Stomach (tissue), 8 donors: ENCODE measurements at regions not wholly inside any gene's neighbourhood (a gene's known extent, or its start where the extent isn't known, plus 50 kb on each side); places are given as distances from the start of the nearest gene placed in this dataset.

Experiments
- DNase-seq, 2 donors: peaks; one replicate each; pipeline versions ENCODE4 v3.0.0 to v3.0.0-alpha.2; 2013 to 2019
- H3K27ac ChIP-seq, 5 donors: fragments of 200-600 bp in 4 of 5; sonication (generic) in 4 of 5; one replicate each; pipeline ENCODE4 v1.5.1; 2013 to 2019; ENCODE audit warnings: mild to moderate bottlenecking in 1 of 5, moderate library complexity in 1 of 5
- H3K27me3 ChIP-seq, 3 donors: fragments of 200-600 bp; sonication (generic); one replicate each; pipeline ENCODE4 v1.5.1; 2017 to 2019; ENCODE audit warnings: mixed run types in 1 of 3
- H3K36me3 ChIP-seq, 4 donors: fragments of 200-600 bp; sonication (generic); 1 replicate in 3 of 4; 2 replicates in 1 of 4; pipeline ENCODE4 v1.5.1; 2016 to 2019
- H3K4me1 ChIP-seq, 4 donors: fragments of 200-600 bp; sonication (generic); one replicate each; pipeline ENCODE4 v1.5.1; 2016 to 2019
- H3K4me3 ChIP-seq, 4 donors: fragments of 200-600 bp; sonication (generic) in 3 of 4; one replicate each; pipeline ENCODE4 v1.5.1; 2016 to 2019; ENCODE audit warnings: mild to moderate bottlenecking in 1 of 4
- H3K9me3 ChIP-seq, 4 donors: fragments of 200-600 bp; sonication (generic); one replicate each; pipeline ENCODE4 v1.5.1; 2016 to 2019
- EP300 ChIP-seq: sonication (generic); formaldehyde crosslinking; IDR thresholded peaks from one replicate; pipeline ENCODE4 v1.6.1; 2017; ENCODE audit warnings: antibody characterized with exemption
- POLR2A ChIP-seq, 4 donors: fragments of 450-650 bp; IDR thresholded peaks; one replicate each; pipeline ENCODE4 v1.6.1; 2016; ENCODE audit warnings: antibody characterized with exemption in 4 of 4, control low read depth in 2 of 4, mild to moderate bottlenecking in 1 of 4, moderate library complexity in 1 of 4
- POLR2AphosphoS5 ChIP-seq, 3 donors: sonication (generic); formaldehyde crosslinking; IDR thresholded peaks; one replicate each; pipeline ENCODE4 v1.6.1; 2016; ENCODE audit warnings: antibody characterized with exemption in 3 of 3
- WGBS, 5 donors: extraction: QIAGEN DNeasy Blood & Tissue Kit in 3 of 5; methylation state at CpG; one replicate each; pipeline versions ENCODE4 v1.1.5 to v1.1.7; 2013 to 2018; 5-methylcytosine and 5-hydroxymethylcytosine counted together
- intact Hi-C: fragments of 100-400 bp; cut with DNase I; formaldehyde crosslinking; loops from one replicate; pipeline ENCODE4 v1.15.1; 2023; ENCODE audit warnings: low total_unique reads
- TF ChIP-seq, protein P1 (sequence below), 7 experiments: fragments of 450-650 bp in 4 of 7; fragments of 200-600 bp in 3 of 7; sonication (generic) in 3 of 7; IDR thresholded peaks; one replicate each; pipeline ENCODE4 v1.5.1; 2016 to 2019; ENCODE audit warnings: antibody characterized with exemption in 7 of 7, control low read depth in 2 of 7, mild to moderate bottlenecking in 1 of 7
- donor health status: healthy with polysubstance abuse.
- donor health status: Bipolar disorder and iron deficiency.
- donor health status: healthy.

DNA sequence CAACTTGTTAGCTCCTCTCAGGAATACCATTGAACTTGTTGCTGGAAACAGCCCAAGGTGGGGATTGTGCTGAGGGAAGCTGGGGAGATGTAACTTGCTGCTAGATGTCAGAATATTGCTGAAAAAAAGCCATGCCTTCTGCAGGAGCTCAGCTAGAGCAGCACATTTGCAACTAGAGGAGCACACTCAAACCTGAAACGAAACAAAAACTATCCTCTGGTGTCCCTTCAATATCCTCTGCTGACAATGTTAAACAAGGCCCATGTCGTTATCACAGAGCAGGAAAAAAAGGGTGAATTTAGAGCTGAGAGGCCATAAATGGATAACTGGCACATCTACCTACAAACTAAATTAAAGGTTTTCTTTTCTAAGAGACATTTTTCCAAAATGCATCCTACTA, 53.7 kb upstream of the MACC1 start:
- intact Hi-C loops: no loop called here
- WGBS, 5 donors: 58 to 68% (median 61%) methylated on average over 2 of the region's 2 CpGs

DNA sequence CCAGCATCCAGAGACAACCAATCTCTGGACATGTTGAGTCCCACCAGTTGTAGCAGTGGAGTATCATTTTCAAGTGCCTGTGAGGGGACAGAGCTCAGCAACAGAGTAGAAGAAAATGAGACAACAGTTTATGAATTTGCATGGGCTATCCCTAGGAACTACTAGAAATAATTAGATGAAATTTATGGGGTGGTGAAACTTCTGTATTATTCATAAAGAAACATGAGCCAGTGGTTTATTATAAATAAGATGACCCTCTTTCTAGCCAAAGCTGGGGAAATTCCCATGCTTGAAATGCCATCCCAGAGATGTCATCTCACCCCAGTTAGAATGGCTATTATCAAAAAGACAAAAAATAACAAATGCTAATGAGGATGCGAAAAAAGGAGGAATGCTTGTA, 55.1 kb upstream of the ITGB8 start:
- Histone ChIP-seq H3K27ac (no peak overlapping the region), H3K36me3 (no peaks in the 10 kb centered on the region), H3K4me3 (no peak overlapping the region), H3K4me1 (no peaks in the 10 kb centered on the region), H3K27me3 (no peaks in the 10 kb centered on the region), H3K9me3 (no peaks in the 10 kb centered on the region)
- intact Hi-C loops: no loop called here
- TF ChIP-seq POLR2A (IDR thresholded peaks at IDR 0.05) (no peak), POLR2AphosphoS5 (IDR thresholded peaks at IDR 0.05) (no peak), EP300 (no peak)
- TF ChIP-seq, protein P1, sequence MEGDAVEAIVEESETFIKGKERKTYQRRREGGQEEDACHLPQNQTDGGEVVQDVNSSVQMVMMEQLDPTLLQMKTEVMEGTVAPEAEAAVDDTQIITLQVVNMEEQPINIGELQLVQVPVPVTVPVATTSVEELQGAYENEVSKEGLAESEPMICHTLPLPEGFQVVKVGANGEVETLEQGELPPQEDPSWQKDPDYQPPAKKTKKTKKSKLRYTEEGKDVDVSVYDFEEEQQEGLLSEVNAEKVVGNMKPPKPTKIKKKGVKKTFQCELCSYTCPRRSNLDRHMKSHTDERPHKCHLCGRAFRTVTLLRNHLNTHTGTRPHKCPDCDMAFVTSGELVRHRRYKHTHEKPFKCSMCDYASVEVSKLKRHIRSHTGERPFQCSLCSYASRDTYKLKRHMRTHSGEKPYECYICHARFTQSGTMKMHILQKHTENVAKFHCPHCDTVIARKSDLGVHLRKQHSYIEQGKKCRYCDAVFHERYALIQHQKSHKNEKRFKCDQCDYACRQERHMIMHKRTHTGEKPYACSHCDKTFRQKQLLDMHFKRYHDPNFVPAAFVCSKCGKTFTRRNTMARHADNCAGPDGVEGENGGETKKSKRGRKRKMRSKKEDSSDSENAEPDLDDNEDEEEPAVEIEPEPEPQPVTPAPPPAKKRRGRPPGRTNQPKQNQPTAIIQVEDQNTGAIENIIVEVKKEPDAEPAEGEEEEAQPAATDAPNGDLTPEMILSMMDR (IDR thresholded peaks at IDR 0.05): no peak
- no peak for DNase-seq
- WGBS, 5 donors: 88 to 100% (median 96%) methylated on average over 1 of the region's 1 CpG

More for the DNA sequence above, 53.7 kb upstream of the MACC1 start:
- Histone ChIP-seq H3K27ac (no peak overlapping the region), H3K4me3 (no peak overlapping the region), H3K36me3 (no peaks in the 10 kb centered on the region), H3K27me3 (no peaks in the 10 kb centered on the region), H3K4me1 (no peaks in the 10 kb centered on the region), H3K9me3 (no peaks in the 10 kb centered on the region)
- no peak for DNase-seq
- TF ChIP-seq EP300 (no peak), POLR2AphosphoS5 (IDR thresholded peaks at IDR 0.05) (no peak), POLR2A (IDR thresholded peaks at IDR 0.05) (no peak)
- TF ChIP-seq, protein P1 (IDR thresholded peaks at IDR 0.05): no peak

DNA sequence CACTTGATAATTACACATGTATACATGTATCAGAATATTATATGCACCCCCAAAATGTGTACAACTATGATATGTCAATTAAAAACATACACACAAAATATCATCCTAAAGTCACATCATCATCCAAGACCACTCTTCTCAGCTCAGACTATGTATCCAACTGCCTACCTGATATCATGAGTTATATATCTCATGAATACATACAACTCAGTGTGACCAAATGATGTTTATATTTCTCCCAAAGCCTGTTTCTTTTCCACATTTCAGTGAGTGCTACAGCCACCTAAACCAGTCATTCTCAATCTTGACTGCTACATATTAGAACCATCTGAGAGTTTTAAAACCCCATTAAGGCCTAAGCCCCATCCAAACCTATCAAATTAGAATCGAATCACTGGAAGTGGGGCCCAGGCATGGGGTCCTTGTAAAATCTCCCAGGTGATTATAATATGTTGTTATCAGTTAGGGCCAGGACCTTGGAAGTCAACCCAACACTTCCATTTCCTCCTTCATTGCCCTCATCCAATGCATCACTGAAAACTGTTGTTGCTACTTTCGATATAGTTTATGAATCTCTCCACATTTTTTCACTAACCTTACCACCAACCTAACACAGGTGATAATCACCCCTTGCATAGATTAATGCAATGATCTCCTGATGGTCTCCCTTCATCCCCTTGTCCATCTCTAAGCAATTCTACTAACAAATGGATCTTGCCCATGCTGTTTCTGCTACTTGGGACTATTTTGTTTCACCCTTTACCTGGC, 53.8 kb upstream of the ITGB8 start:
- H3K27ac ChIP-seq: no peak overlapping the region
- H3K4me1 ChIP-seq: no peaks in the 10 kb centered on the region
- H3K4me3 ChIP-seq: no peak overlapping the region
- H3K36me3 ChIP-seq: no peaks in the 10 kb centered on the region
- intact Hi-C loops: no loop called here
- no peaks in the 10 kb centered on the region for H3K27me3 ChIP-seq
- 89 to 97% (median 91%) methylated on average over 2 of the region's 2 CpGs for WGBS, 5 donors
- no peak for DNase-seq
- no peaks in the 10 kb centered on the region for H3K9me3 ChIP-seq
- TF ChIP-seq EP300: no peak
- TF ChIP-seq, protein P1 (IDR thresholded peaks at IDR 0.05): no peak
- TF ChIP-seq POLR2AphosphoS5 (IDR thresholded peaks at IDR 0.05): no peak
- no peak for TF ChIP-seq POLR2A (IDR thresholded peaks at IDR 0.05)

DNA sequence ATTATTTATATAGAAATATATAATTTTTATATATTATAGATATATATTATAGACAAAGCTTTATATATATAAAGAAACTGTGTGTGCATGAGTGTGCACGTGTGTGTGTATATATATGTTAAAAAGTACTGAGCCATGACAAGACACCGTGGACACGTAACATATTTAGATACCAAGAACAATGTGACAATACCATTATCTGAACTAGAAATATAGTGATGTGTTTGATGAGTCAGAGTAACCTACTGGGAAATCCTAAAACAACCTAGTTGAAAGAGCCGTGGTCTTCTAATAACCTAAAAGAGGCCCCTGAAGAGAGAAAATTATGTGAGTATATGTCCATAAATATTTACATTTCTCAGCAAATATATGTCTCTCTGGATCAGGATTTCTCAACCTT, 50.7 kb upstream of the ITGB8 start:
- 89 to 92% (median 90%) methylated on average over 4 of the region's 4 CpGs for WGBS, 5 donors
- no peak for DNase-seq
- intact Hi-C loops: no loop called here
- Histone ChIP-seq H3K27me3 (no peaks in the 10 kb centered on the region), H3K36me3 (no peaks in the 10 kb centered on the region), H3K27ac (no peak overlapping the region), H3K9me3 (no peaks in the 10 kb centered on the region), H3K4me3 (no peak overlapping the region), H3K4me1 (no peaks in the 10 kb centered on the region)
- no peak for TF ChIP-seq POLR2A (IDR thresholded peaks at IDR 0.05)
- TF ChIP-seq, protein P1 (IDR thresholded peaks at IDR 0.05): no peak
- TF ChIP-seq EP300: no peak
- no peak for TF ChIP-seq POLR2AphosphoS5 (IDR thresholded peaks at IDR 0.05)
